ENCODE measurements at regions not wholly inside any gene's neighbourhood (a gene's known extent, or its start where the extent isn't known, plus 50 kb on each side); places are given as distances from the start of the nearest gene placed in this dataset.

DNA sequence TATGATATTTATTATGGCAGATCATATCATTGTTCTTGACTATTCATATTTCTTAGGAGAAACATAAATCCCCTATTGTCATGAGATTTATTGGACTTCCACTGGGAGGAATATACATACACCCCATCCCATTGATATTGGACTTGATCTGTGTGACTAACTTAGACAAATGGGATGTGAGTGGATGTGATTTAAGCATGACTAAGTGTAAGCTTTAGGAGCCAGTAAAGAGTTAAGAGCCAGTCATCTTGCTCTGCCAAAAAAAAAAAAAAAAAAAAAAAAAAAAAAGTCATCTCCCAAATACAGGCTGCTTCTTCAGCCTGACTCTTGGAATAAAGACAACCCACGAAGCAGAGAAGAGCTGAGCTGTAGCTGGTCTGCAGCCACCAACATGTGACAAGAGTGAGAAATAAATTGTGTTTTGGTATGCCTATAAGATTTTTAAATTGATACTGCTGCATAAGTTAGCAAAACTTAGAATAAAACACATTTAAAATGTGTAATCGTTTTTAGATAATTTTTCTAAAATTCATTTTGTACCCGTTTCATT lies 595.0 kb upstream of the LRRC4C start:
- DNase-seq = peak; percentile 59

DNA sequence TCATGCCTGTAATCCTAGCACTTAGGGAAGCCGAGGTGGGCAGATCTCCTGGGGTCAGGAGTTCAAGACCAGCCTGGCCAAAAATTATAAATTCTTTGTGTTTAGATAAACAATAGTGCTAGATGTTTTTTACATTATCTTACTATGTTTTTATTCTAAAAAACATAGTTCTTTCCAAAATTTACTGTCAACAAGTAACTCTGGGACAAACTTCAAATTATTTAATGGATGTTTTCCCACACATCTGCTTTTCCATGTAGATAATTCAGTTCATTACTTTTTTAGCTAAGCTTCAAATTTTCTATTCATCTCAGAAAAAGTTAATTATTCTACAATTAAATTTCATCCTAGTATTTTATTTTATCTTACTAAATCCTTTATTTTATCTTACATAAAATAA lies 596.2 kb upstream of the LRRC4C start:
- DNase-seq = no peak

DNA sequence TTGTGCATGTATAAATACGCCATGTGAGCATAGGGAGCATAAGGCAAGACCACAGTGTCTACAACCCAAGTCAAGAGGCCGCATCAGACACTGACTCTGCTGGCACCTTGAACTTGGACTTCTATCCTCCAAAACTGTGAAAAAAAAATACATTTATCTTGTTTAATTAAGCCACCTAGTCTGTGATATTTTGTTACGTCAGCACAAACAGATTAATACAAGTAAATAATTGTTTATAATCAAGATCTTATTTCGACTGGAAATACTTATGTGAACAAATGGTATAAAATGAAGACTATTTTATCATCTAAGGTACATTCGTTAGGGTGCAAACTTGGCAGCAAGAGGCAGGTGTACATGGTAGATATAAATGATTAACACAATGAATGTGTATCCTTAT lies 599.3 kb upstream of the LRRC4C start:
- no peak for DNase-seq

DNA sequence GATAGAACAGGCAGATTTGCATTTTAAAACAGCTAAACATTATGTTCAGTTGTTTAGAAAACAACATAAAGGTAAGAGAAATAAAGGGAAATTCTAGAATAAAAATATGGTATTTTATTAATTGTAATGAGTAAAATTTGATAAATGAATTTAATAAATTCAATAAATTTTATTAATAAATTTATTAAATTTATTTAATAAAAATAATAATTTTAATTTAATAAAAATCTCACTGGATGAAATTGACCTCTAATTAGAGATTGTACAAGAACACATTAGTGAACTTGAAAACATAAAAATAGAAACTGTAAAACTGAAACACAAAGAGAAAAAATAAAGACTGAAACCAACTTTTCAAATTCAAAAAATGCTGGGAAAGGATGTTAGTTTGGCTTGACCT lies 605.7 kb upstream of the LRRC4C start:
- no peak for DNase-seq

DNA sequence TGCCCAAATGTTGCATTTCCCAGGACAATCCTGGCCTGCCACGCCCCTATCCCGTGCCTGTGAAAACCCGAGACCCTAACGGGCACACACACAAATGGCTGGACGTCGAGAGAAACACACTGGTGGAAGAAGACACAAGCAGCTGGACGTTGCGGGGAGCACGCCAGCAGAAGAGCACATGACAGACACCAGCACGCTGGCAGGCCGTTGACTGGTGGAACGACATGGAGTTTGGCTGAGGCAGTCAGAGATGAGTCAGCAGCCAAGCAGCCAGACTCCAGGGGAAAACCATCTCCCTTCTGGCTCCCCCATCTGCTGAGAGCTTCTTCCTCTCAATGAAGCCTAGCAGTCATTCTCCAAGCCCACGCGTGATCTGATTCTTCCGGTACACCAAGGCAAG lies 606.7 kb upstream of the LRRC4C start:
- DNase-seq = peak; percentile 37

DNA sequence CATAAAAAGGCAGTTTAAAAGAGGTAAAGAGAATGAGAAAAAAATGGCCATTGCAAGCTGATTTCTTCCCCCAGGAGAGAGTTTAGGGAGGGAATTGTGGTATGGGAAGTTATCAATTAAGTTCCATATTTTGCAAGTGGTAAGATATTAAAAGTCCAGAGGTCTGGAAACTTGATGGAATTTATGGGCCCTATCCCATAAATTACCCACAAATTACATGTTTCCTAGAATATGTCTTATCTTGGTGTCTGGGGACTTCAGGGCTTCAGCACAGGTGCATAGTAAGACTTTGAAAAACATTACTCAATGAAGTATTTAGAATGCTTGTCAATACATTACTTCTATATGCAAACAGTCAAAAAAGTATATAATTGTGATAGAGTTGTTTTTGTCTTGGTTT lies 614.9 kb upstream of the LRRC4C start:
- no peak for DNase-seq

DNA sequence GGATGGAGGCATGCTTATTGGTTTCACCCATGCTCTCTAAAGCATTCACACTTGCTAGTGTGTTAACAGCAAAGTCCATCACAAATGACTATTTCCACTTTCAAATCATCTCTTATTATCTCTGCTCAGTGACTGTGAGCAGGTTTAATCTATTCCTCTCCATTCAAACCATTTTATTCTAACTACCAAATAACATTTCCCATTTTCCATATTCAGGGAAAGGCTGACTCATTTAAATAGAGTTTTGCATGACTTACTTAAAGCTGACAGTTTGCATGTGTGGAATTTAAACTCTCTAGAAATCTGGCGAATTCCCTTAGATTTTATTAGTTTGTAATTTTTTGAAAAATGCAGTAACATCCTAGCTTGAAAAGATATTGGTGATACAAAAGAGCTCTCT lies 615.7 kb upstream of the LRRC4C start:
- no peak for DNase-seq

DNA sequence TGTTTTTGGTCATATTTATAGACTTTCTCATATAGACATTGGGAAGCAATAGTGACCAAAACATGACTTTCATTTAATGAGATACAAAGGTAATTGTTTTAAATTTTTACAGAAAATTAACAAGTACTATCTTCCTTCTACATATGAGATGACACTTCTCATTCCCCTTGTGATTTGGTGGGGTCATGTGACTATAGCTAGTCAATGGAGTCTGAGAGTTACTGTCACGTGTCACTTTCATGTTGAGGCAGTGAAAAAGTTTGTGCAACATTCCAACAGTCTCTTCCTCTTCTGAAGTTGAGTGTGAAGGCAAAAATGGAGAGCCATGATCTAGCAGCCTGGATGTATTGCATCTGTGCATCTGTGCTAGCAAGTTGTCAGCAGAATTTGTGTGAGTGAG lies 618.3 kb upstream of the LRRC4C start:
- no peak for DNase-seq

DNA sequence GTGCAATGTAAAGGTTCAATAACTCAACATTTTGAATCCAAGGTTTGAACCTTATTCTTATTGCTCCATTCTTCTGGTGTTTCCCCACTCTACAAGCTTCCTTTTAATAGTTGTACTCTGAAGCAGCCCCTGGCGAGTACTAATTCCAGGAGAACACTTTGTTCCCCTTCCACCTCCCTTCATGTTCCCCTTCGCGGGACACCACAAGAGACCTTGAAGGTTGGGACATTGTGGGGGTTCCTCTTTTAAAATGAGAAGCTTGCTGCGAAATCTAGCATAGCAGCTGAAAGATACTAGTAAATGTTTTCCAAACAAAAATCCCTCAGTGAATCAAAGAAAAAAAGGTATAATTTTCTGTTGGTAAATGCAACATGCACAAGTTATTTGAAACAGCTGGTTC lies 626.3 kb upstream of the LRRC4C start:
- no peak for DNase-seq

DNA sequence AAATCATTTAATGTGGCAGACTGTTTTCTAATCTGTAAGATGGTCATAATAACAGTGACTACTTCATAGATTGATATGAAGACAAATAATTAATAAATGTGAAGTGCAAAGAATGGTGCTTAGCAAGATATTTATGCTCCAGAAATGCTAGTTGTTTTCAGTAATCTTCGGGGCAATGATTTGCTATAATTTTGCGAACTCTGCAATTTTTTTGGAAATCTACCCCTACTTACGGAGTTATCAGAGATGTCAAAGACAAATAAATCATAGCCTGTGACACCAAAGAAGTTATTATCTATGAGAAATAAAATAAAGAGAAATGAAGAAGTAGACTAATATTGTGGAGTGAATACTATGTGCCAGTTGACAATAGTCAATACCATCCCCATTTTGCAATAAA lies 634.1 kb upstream of the LRRC4C start:
- no peak for DNase-seq

DNA sequence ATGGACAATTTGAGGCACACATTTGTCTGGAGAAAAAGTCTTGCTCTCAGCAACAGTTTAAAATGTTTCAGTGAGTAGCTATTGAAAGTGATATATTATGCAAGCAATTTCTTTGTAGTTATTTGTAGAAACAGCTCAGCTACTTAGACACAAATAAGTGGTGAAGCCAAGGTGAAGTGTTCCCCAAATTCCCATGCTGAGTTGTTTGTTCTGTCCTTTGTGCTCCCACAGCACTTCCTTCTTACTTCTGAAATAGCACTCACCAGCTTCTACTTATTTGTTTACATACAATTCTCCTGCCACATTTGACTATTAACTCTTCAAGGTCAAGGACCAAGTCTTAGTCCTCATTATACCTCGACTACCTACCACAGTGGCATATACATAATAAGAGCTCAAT lies 638.6 kb upstream of the LRRC4C start:
- no peak for DNase-seq

DNA sequence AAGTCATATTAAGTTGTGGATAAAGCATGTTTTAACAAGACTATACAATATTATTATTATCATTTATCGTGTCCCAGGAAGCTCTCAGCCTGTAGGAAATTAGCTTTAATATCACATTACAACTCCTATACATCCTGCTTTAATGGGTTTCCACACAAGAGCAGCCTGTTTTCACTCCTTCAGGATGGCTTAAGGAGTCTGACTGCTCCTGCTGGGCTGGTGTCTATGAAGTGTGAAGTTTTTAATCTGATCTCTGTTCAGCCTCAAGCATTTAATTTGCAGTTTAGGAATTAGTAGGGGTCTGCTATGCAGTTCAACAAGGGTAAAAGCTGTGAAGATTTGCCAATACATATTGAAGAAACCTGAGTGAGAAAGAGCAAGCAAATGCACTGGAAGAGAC lies 653.4 kb upstream of the LRRC4C start:
- DNase-seq = no peak

DNA sequence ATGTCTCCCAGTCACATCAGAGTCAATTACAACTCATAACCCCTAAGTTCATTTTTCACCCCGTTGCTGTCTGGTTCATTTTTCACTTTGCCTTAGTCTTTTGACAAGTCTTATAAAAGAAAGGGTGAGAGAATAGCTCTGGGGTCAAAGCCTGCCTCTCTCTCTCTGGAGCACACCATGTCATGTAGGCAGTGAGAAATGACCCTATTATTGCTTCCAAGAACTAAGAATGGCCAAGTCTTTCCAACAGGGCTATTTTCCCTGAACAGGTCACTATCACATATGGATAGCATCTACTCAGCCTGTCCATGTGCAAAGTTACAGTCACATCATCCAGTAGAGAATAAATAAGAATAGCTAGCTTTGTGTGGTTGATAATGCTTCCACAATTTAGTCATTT lies 655.5 kb upstream of the LRRC4C start:
- no peak for DNase-seq

DNA sequence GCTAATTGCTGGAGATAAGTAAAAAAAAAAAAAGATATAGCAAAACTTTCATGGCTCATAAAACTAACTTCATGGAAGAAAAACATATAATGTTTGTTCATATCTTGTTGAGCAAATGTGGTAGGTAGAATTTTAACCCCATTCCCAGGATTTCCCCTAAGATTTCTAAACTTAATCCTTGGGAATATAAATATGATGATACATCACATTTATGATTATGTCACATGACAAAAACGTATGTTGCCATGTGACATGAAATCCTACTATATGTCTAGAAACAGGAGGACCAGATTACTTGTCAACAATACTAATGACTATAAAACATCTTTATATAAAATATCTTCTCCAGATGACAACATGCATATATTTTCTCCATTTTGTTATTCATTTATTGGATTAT lies 679.0 kb upstream of the LRRC4C start:
- DNase-seq = no peak

DNA sequence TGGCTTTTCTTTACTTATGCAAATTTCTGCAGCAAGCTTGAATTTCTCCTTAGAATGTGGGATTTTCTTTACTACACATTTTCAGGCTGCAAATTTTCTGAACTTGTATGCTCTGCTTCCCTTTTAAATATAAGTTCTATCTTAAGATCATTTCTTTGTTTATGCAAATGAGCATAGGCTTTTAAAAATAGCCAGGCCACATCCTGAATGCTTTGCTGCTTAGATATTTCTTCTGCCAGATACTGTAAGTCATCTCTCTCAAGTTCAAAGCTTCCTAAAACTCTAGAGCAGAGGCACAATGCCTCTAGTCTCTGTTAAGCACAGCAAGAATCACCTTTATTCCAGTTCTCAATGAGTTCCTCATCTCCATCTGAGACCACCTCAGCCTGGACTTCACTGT lies 685.9 kb upstream of the LRRC4C start:
- no peak for DNase-seq

DNA sequence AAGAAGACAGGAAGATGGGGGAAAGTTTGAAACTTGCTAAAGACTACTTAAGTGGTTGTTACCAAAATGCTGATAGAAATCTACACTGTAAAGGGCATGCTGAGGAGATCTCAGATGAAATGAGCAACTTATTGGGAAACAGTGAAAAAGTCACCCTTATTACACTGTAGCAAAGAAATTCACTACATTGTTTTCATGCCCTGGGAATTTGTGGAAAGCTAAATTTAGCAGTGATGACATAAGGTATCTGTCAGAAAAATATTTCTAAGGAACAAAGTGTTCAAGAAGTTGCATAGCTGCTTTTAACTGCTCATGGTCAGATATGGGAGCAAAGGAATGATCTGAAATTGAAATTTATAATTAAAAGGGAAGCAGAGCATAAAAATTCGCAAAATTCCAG lies 702.4 kb upstream of the LRRC4C start:
- peak; percentile 83 for DNase-seq

DNA sequence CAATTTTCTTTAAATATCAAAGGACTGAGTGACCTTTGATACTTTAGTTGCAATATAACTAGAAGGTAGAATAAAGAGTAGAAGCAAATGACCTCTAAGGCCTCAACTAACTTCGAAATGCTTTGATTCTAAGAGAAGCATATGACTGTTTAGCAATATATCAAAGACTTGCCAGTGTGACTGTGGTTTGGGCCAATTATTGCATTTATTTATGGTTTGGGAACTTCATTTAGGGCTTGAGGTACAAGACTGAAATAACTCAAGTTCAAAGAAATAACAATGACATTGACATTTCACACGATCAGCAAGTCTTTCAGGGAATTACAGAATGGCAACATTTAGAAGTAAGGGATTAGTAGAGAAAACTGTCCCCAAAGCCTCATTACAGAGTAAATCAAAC lies 709.7 kb upstream of the LRRC4C start:
- DNase-seq = no peak

DNA sequence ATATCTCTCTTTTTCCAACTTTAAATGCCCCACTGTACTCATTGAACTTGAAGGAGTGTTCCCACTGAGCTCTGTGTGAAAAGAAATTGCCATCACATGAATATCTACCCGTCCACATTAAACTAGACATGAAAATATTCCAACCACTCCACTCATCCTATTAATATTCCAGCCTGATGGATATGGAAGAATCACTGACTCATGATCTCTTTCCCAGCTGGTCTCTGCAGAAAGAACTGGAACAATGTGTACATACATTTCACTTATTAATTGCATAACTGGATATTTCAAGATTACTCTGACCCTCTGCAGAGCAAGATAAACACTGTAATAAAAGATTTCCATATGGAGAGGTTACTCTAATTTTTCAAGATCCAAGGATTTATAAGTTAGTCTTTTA lies 711.1 kb upstream of the LRRC4C start:
- DNase-seq = peak; percentile 78

DNA sequence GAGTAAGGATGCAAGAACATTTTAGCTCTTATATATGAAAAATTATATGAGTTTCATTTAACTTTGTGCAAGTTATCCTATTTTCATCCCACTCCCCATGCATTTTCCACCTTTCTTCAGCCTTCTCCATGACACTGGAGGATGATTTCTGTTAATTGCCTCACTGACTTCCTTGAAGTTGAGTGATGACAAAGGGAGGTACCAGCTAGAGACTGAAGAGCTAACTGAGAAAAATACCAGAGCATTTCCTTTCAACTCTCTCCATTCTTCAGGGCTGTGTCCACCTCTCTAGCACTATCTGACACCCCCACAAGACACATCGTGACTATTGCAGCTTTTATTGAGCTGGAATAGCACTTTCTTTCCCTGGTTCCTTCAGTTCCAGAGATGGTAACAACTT lies 711.6 kb upstream of the LRRC4C start:
- peak; percentile 39 for DNase-seq

DNA sequence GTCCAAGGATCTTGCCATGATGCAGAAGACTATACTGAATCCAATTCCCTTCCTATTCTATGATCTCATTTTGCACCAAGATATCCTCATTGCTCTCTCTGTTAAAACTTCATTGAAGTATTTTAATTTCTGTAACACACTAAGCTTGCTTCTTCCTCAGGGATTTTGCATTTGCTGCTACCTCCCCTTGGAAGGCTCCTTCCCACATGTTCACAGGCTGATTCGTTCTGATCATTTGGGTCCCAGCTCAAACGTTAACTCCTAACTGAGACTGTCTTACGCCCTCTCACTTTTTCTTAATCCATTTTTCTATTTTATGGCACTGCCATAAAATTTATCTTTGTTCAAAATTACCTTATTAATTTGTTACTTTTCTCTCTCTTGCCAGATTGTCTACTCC lies 713.0 kb upstream of the LRRC4C start:
- DNase-seq = no peak

DNA sequence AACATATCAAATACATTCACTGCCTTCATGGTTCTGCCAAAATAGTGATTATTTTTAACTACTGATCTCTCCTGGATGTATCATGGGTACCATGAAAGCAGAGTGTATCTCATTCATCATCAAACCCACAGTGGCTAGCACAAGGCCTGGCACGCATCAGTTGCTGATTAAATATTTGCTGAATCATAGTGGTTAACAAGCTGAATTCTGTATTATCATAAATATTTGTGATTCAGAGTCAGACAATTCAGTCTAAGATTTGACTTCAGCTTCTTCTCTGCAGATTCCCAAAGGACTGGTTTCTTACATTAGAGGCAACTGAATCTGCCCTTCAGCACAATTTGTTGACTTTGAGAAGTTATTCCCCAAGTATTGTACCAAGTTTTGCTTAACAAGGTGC lies 715.8 kb upstream of the LRRC4C start:
- DNase-seq = peak; percentile 94

DNA sequence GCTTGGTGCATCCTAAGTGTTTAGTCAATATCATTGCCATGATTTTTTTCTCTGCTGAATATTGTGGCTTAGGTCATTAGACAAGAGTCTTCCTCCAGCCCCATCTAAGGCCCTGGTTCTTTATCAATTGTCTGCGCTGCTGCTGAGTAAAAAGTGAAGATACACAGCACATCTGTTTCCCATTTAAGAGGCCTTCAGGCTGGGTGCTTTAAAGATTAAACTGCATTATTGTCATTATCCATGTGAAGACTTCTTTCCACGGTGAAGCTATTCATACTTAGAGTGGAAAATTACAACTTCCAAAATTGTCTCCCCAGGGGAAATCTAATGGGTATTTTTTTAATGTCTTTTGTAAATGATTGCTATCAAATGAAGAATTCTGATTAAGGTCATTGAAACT lies 719.8 kb upstream of the LRRC4C start:
- peak; percentile 51 for DNase-seq

DNA sequence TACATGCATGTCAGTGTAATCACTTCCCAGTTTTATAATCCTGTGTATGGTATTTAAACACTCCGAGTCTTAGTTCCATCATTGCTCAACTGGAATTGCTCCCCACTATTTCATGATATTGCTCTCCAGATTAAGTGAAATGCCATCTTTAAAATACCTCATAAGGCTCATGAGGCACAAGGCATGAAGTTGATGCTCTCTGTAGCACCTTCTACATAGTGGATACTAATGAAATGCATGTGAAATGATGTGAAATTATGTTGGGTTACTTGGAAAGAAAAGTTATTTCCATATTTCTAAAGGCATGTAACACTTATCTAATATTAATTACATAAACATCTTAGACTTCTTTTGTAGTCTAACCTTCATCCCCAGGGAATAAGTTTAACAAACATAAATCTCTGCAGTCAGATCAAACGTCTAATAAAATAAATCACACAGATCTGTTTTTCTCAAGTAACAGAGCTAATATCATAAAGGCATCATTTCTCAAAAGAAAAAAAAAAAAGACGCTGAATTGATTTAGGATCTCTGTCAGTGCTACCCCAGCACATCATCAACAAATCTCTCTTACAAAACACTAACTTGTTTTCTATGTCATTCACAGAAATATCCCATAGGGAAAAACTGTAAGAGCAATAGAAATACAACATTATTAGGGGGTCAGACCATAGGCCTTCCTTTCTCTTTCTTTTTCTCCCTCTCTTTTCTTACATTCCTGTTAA lies 736.0 kb upstream of the LRRC4C start:
- no peak for DNase-seq

DNA sequence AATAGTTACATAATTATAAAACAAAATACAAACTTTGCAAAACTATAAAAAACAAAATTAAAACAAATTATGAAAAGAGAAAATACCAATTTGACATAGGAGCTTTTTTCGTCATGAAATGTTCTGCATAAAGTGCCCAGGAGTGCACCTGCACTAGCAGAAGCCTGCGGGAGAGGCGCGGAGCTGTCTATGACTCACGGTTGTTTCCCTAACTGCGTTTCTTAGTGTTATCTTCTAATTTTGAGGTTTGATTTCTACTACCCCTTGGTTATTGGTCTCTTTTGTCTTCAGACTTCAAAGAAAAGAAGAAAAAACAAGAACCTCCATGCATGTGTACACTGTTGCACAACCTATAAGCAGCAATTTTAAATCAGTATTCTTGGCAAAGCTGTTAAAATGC lies 740.9 kb upstream of the LRRC4C start:
- no peak for DNase-seq

DNA sequence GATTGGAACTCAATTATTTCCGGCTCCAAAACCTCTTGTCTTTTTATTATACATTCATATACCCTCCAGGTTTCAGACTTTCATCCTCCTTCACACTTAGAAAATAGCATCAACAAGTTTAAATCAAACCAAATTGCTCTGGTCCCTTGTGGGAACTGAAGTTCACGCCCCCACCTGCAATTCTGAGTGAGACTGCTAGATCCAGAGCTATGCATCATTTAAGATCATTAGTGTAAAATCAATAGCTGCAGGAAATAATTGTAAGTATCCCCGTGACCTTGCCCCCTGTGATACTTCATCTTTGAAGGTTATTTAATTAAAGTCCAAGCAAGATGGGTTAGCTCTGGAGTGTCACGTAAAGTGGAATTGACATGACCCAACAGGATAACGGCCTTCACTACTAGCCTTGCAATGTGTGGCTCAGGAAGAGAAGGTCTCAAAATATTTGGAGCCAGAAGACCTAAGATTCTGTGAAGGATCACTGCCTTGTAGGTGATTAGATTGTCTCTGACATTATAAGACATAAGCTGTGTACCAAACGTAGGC lies 742.2 kb upstream of the LRRC4C start:
- DNase-seq = no peak
